Panc1 (cell line): ENCODE measurements at regions not wholly inside any gene's neighbourhood (a gene's known extent, or its start where the extent isn't known, plus 50 kb on each side); places are given as distances from the start of the nearest gene placed in this dataset.

Experiments
- ATAC-seq: fragments of 200-7000 bp; cut with Tn5 transposase; 2 replicates; pipeline ENCODE4 v1.9.1; 2020; ENCODE audit warnings: mild to moderate bottlenecking, moderate library complexity
- BruUV-seq: library from RNA; stranded (reverse); fragments of 400-500 nt; replicated peaks from 2 replicates; lab custom pipeline; 2021; lab: Mats Ljungman, UMichigan
- CTCF ChIA-PET: fragments of 300-600 bp; sonication (Branson Sonifier 250); formaldehyde crosslinking; loops from one replicate; lab custom pipeline; 2022; ENCODE audit warnings: antibody characterized with exemption; lab: Charles Lee
- POLR2A ChIA-PET: fragments of 300-600 bp; sonication (Branson Sonifier 250); formaldehyde crosslinking; loops from one replicate; lab custom pipeline; 2022; ENCODE audit warnings: antibody characterized with exemption; lab: Charles Lee
- DNase-seq: peaks from one replicate; pipeline ENCODE4 v3.0.0-alpha.2; 2010; ENCODE audit warnings: low read depth, low spot score
- H3K27ac ChIP-seq: 2 replicates; pipeline ENCODE4 v1.5.1; 2011; ENCODE audit warnings: mild to moderate bottlenecking, low read length, inconsistent platforms
- H3K27me3 ChIP-seq: fragments of 200-500 bp; sonication (Bioruptor generic); 2 replicates; pipeline ENCODE4 v1.6.0; 2014; ENCODE audit warnings: low read length, inconsistent platforms; ENCODE audit not compliant: control insufficient read depth, insufficient read depth
- H3K36me3 ChIP-seq: fragments of 200-500 bp; sonication (Bioruptor generic); 2 replicates; pipeline ENCODE4 v1.5.1; 2014; ENCODE audit warnings: inconsistent platforms, mild to moderate bottlenecking, low read length, moderate library complexity; ENCODE audit not compliant: control insufficient read depth, insufficient read depth
- H3K4me1 ChIP-seq: 2 replicates; pipeline ENCODE4 v1.5.1; 2011; ENCODE audit warnings: inconsistent platforms, mild to moderate bottlenecking, low read length, moderate library complexity; ENCODE audit not compliant: control insufficient read depth, insufficient read depth
- H3K4me3 ChIP-seq, 2 experiments: 2 replicates each; pipeline ENCODE4 v1.5.1; 2011 to 2012; ENCODE audit warnings: low read depth in 2 of 2, low read length in 2 of 2, mild to moderate bottlenecking in 2 of 2, inconsistent platforms in 1 of 2, moderate library complexity in 1 of 2
- H3K9me3 ChIP-seq: fragments of 200-500 bp; sonication (Bioruptor generic); 2 replicates; pipeline ENCODE4 v1.5.1; 2014; ENCODE audit warnings: low read depth, mild to moderate bottlenecking, inconsistent platforms, low read length, moderate library complexity; ENCODE audit not compliant: control insufficient read depth, insufficient read depth
- POLR2AphosphoS5 ChIP-seq: IDR thresholded peaks from 2 replicates; pipeline ENCODE4 v1.6.1; 2012; ENCODE audit warnings: mild to moderate bottlenecking, low read depth, low read length, moderate library complexity
- SIN3A ChIP-seq: IDR thresholded peaks from 2 replicates; pipeline ENCODE4 v1.6.1; 2012; ENCODE audit warnings: low read depth, mild to moderate bottlenecking, low read length, moderate library complexity, borderline replicate concordance; ENCODE audit not compliant: insufficient read depth
- TCF7L2 ChIP-seq: IDR thresholded peaks from 2 replicates; pipeline ENCODE4 v1.6.1; 2011; ENCODE audit warnings: mild to moderate bottlenecking, low read depth, low read length, inconsistent platforms
- in situ Hi-C: cut with HindIII; loops from 2 replicates; pipeline ENCODE4 v1.10.0; 2016; ENCODE audit warnings: low sequenced_read_pairs, low pct_unique_long_range_greater_than_20kb
- intact Hi-C: fragments of 100-400 bp; cut with micrococcal nuclease; formaldehyde crosslinking; loops from one replicate; pipeline ENCODE4 v1.10.0; 2022; ENCODE audit not compliant: unreplicated experiment
- TF ChIP-seq, protein P1 (sequence below): fragments of 450-650 bp; IDR thresholded peaks from 2 replicates; pipeline ENCODE4 v1.5.1; 2017; ENCODE audit warnings: mild to moderate bottlenecking
- TF ChIP-seq, protein P2 (sequence below), 2 experiments: IDR thresholded peaks; 2 replicates each; pipeline ENCODE4 v1.6.1; 2011 to 2012; ENCODE audit warnings: low read depth in 2 of 2, control low read depth in 1 of 2, low read length in 1 of 2, mild to moderate bottlenecking in 1 of 2, moderate library complexity in 1 of 2; ENCODE audit not compliant: insufficient read depth in 1 of 2

GRCh38 chr10:100687143-100688003 is 58.0 kb upstream of the PAX2 start:
- no TSS peak for BruUV-seq
- ATAC-seq = no peak
- Histone ChIP-seq H3K27me3 (peaks cover 37% of the 10 kb centered on the region), H3K4me3 (no peak overlapping the region), H3K4me1 (no peaks in the 10 kb centered on the region), H3K9me3 (no peaks in the 10 kb centered on the region), H3K36me3 (no peaks in the 10 kb centered on the region), H3K27ac (no peak overlapping the region)
- intact Hi-C loops (no loop called here), in situ Hi-C loops (no loop called here)
- TF ChIP-seq, protein P1, sequence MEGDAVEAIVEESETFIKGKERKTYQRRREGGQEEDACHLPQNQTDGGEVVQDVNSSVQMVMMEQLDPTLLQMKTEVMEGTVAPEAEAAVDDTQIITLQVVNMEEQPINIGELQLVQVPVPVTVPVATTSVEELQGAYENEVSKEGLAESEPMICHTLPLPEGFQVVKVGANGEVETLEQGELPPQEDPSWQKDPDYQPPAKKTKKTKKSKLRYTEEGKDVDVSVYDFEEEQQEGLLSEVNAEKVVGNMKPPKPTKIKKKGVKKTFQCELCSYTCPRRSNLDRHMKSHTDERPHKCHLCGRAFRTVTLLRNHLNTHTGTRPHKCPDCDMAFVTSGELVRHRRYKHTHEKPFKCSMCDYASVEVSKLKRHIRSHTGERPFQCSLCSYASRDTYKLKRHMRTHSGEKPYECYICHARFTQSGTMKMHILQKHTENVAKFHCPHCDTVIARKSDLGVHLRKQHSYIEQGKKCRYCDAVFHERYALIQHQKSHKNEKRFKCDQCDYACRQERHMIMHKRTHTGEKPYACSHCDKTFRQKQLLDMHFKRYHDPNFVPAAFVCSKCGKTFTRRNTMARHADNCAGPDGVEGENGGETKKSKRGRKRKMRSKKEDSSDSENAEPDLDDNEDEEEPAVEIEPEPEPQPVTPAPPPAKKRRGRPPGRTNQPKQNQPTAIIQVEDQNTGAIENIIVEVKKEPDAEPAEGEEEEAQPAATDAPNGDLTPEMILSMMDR = no peak
- TF ChIP-seq SIN3A (no peak), POLR2AphosphoS5 (no peak), TCF7L2 (no peak)
- TF ChIP-seq, protein P2, sequence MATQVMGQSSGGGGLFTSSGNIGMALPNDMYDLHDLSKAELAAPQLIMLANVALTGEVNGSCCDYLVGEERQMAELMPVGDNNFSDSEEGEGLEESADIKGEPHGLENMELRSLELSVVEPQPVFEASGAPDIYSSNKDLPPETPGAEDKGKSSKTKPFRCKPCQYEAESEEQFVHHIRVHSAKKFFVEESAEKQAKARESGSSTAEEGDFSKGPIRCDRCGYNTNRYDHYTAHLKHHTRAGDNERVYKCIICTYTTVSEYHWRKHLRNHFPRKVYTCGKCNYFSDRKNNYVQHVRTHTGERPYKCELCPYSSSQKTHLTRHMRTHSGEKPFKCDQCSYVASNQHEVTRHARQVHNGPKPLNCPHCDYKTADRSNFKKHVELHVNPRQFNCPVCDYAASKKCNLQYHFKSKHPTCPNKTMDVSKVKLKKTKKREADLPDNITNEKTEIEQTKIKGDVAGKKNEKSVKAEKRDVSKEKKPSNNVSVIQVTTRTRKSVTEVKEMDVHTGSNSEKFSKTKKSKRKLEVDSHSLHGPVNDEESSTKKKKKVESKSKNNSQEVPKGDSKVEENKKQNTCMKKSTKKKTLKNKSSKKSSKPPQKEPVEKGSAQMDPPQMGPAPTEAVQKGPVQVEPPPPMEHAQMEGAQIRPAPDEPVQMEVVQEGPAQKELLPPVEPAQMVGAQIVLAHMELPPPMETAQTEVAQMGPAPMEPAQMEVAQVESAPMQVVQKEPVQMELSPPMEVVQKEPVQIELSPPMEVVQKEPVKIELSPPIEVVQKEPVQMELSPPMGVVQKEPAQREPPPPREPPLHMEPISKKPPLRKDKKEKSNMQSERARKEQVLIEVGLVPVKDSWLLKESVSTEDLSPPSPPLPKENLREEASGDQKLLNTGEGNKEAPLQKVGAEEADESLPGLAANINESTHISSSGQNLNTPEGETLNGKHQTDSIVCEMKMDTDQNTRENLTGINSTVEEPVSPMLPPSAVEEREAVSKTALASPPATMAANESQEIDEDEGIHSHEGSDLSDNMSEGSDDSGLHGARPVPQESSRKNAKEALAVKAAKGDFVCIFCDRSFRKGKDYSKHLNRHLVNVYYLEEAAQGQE (IDR thresholded peaks at IDR 0.05; ENCODE audit: insufficient read depth in 1 of 2, low read depth in 2 of 2, low read length in 1 of 2) = no peak
- no peak for DNase-seq
- ChIA-PET POLR2A (interaction anchor here (0.6 kb wide), 1 partner anchor 138 kb away, joined by 4 read pairs; no protein-coding TSS in a partner anchor), CTCF (no interaction called here)

DNA sequence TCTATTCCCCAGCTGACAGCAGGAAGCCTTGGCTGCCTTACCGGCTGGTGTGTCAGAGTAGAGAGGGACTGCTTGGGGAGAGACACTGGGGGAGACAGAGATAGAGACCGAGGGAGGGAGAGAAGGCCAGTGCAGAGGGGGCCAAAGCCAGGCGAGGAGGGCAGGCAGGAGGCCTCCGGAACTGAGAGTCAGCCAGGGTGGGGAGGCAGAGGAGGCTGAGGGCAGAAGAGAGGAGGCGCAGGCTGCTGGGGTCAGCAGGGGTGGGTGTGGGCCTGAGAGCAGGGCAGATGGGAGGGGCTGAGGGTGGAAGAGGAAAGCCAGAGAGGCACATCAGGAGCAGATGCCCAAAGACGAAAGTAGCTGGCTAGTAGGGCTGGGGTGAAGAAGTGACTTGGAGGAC is 57.2 kb upstream of the PAX2 start:
- intact Hi-C loops = no loop called here

More for the DNA sequence above, 57.2 kb upstream of the PAX2 start:
- CTCF ChIA-PET = no interaction called here
- POLR2A ChIA-PET = interaction anchor here (0.6 kb wide), 1 partner anchor 138 kb away, joined by 4 read pairs; no protein-coding TSS in a partner anchor
- BruUV-seq = no TSS peak
- Histone ChIP-seq H3K9me3 (no peaks in the 10 kb centered on the region), H3K4me3 (no peak overlapping the region), H3K4me1 (no peaks in the 10 kb centered on the region), H3K36me3 (no peaks in the 10 kb centered on the region), H3K27ac (no peak overlapping the region), H3K27me3 (peaks cover 29% of the 10 kb centered on the region)
- in situ Hi-C loops = no loop called here
- TF ChIP-seq TCF7L2 = no peak
- TF ChIP-seq, protein P1 = no peak
- TF ChIP-seq POLR2AphosphoS5 = no peak
- no peak for TF ChIP-seq SIN3A
- TF ChIP-seq, protein P2 (IDR thresholded peaks at IDR 0.05; ENCODE audit: insufficient read depth in 1 of 2, low read depth in 2 of 2, low read length in 1 of 2) = no peak
- DNase-seq (no peak), ATAC-seq (peak; percentile 36; the same call in 1 of the 2 replicates)
